Caco-2 (cell line): ENCODE measurements at regions not wholly inside any gene's neighbourhood (a gene's known extent, or its start where the extent isn't known, plus 50 kb on each side); places are given as distances from the start of the nearest gene placed in this dataset.

Experiments used
- BruUV-seq: library from RNA; stranded (reverse); fragments of 400-500 nt; replicated peaks from 2 replicates; lab custom pipeline; 2021; lab: Mats Ljungman, UMichigan
- CTCF ChIA-PET: fragments of 300-600 bp; sonication (Branson Sonifier 250); formaldehyde crosslinking; loops from one replicate; lab custom pipeline; 2022; ENCODE audit warnings: antibody characterized with exemption; lab: Charles Lee
- POLR2A ChIA-PET: fragments of 300-600 bp; sonication (Branson Sonifier 250); formaldehyde crosslinking; loops from one replicate; lab custom pipeline; 2022; ENCODE audit warnings: antibody characterized with exemption; lab: Charles Lee
- DNase-seq, 2 experiments: peaks; one replicate each; pipeline versions ENCODE4 v3.0.0 to v3.0.0-alpha.2; 2020 to 2022
- H3K27me3 ChIP-seq: replicated peaks from 2 replicates; pipeline ENCODE4 v1.6.0; 2011; ENCODE audit warnings: low read length; ENCODE audit not compliant: control insufficient read depth, insufficient read depth
- H3K36me3 ChIP-seq: 2 replicates; pipeline ENCODE4 v1.5.1; 2011; ENCODE audit warnings: low read length; ENCODE audit not compliant: control insufficient read depth, insufficient read depth
- H3K4me1 ChIP-seq: fragments of 250-450 bp; sonication (Bioruptor Pico); 2 replicates; pipeline ENCODE4 v1.5.1; 2020; ENCODE audit warnings: mild to moderate bottlenecking
- H3K4me3 ChIP-seq: 2 replicates; pipeline ENCODE4 v1.5.1; 2011; ENCODE audit warnings: low read depth, mild to moderate bottlenecking, control low read depth, low read length
- H3K9me3 ChIP-seq: fragments of 250-450 bp; sonication (Bioruptor Pico); 2 replicates; pipeline ENCODE4 v1.5.1; 2020; ENCODE audit warnings: mild to moderate bottlenecking, moderate library complexity
- H3K27ac Mint-ChIP-seq: one replicate; pipeline ENCODE4 v1.8.0; 2022; ENCODE audit warnings: mixed read lengths; ENCODE audit not compliant: unreplicated experiment
- H3K27me3 Mint-ChIP-seq: one replicate; pipeline ENCODE4 v1.8.0; 2022; ENCODE audit warnings: mixed read lengths; ENCODE audit not compliant: insufficient read depth, unreplicated experiment
- H3K36me3 Mint-ChIP-seq: one replicate; pipeline ENCODE4 v1.8.0; 2022; ENCODE audit warnings: mild to moderate bottlenecking, mixed read lengths; ENCODE audit not compliant: insufficient read depth, unreplicated experiment
- H3K4me1 Mint-ChIP-seq: one replicate; pipeline ENCODE4 v1.8.0; 2022; ENCODE audit warnings: low read depth, mixed read lengths; ENCODE audit not compliant: unreplicated experiment
- H3K4me3 Mint-ChIP-seq: one replicate; pipeline ENCODE4 v1.8.0; 2022; ENCODE audit warnings: mild to moderate bottlenecking, moderate library complexity, mixed read lengths; ENCODE audit not compliant: unreplicated experiment
- H3K9me3 Mint-ChIP-seq: one replicate; pipeline ENCODE4 v1.8.0; 2022; ENCODE audit warnings: mixed read lengths; ENCODE audit not compliant: unreplicated experiment
- intact Hi-C: fragments of 100-400 bp; cut with micrococcal nuclease; formaldehyde crosslinking; loops from one replicate; pipeline ENCODE4 v1.10.0; 2022; ENCODE audit not compliant: unreplicated experiment
- TF ChIP-seq, protein P1 (sequence below), 2 experiments: fragments of 200-600 bp in 1 of 2; IDR thresholded peaks; 1 replicate in 1 of 2; 2 replicates in 1 of 2; pipeline versions ENCODE4 v1.5.1 to v1.8.0; 2011 to 2022; ENCODE audit warnings: antibody characterized with exemption in 1 of 2, control low read depth in 1 of 2, inconsistent platforms in 1 of 2, low read depth in 1 of 2, low read length in 1 of 2, mild to moderate bottlenecking in 1 of 2, moderate library complexity in 1 of 2; ENCODE audit not compliant: insufficient read depth in 1 of 2, severe bottlenecking in 1 of 2, unreplicated experiment in 1 of 2

DNA sequence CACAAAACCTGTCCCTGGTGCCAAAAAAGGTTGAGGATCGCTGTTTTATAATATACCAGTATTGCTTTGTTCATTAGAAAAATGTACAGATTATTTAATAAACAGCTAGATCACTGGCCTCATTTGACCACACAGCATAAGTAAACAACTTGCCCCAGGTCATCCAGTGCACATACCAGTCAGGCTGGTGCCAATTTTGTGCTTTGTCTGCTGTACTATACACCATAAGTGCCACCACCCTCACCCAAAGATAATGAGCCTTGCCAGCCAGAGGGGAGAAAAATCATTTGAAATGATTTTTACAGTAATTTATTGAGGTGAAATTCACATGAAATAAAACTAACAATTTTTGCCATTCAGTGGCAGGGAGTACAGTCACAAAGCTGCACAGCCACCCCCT lies 202.2 kb upstream of the TWIST2 start:
- POLR2A ChIA-PET: no interaction called here
- H3K27me3 Mint-ChIP-seq: peaks cover 2% of the 10 kb centered on the region

GRCh38 chr2:238646281-238646680 lies 201.6 kb upstream of the TWIST2 start:
- intact Hi-C loops: no loop called here
- DNase-seq: no peak
- TF ChIP-seq, protein P1, sequence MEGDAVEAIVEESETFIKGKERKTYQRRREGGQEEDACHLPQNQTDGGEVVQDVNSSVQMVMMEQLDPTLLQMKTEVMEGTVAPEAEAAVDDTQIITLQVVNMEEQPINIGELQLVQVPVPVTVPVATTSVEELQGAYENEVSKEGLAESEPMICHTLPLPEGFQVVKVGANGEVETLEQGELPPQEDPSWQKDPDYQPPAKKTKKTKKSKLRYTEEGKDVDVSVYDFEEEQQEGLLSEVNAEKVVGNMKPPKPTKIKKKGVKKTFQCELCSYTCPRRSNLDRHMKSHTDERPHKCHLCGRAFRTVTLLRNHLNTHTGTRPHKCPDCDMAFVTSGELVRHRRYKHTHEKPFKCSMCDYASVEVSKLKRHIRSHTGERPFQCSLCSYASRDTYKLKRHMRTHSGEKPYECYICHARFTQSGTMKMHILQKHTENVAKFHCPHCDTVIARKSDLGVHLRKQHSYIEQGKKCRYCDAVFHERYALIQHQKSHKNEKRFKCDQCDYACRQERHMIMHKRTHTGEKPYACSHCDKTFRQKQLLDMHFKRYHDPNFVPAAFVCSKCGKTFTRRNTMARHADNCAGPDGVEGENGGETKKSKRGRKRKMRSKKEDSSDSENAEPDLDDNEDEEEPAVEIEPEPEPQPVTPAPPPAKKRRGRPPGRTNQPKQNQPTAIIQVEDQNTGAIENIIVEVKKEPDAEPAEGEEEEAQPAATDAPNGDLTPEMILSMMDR (IDR thresholded peaks at IDR 0.05; ENCODE audit: insufficient read depth in 1 of 2, low read depth in 1 of 2, low read length in 1 of 2, severe bottlenecking in 1 of 2, unreplicated experiment in 1 of 2): no peak
- H3K4me1 ChIP-seq: no peaks in the 10 kb centered on the region
- POLR2A ChIA-PET: no interaction called here
- no peaks in the 10 kb centered on the region for H3K36me3 ChIP-seq
- H3K4me3 ChIP-seq: no peak overlapping the region
- no TSS peak for BruUV-seq
- H3K9me3 ChIP-seq: no peaks in the 10 kb centered on the region
- Mint-ChIP-seq H3K27ac (no peak overlapping the region), H3K9me3 (no peaks in the 10 kb centered on the region), H3K4me1 (no peaks in the 10 kb centered on the region), H3K4me3 (no peak overlapping the region), H3K27me3 (peaks cover 2% of the 10 kb centered on the region), H3K36me3 (no peaks in the 10 kb centered on the region)
- H3K27me3 ChIP-seq: no peaks in the 10 kb centered on the region; the same call in 1 of the 2 replicates
- CTCF ChIA-PET: no interaction called here

More for the DNA sequence above, 202.2 kb upstream of the TWIST2 start:
- no peak for DNase-seq
- Histone ChIP-seq H3K4me1 (no peaks in the 10 kb centered on the region), H3K4me3 (no peak overlapping the region), H3K27me3 (no peaks in the 10 kb centered on the region; the same call in 1 of the 2 replicates), H3K36me3 (no peaks in the 10 kb centered on the region), H3K9me3 (no peaks in the 10 kb centered on the region)
- no peaks in the 10 kb centered on the region for H3K9me3 Mint-ChIP-seq
- no peaks in the 10 kb centered on the region for H3K36me3 Mint-ChIP-seq
- TF ChIP-seq, protein P1 (IDR thresholded peaks at IDR 0.05; ENCODE audit: insufficient read depth in 1 of 2, low read depth in 1 of 2, low read length in 1 of 2, severe bottlenecking in 1 of 2, unreplicated experiment in 1 of 2): no peak
- CTCF ChIA-PET: no interaction called here
- intact Hi-C loops: no loop called here
- no peak overlapping the region for H3K27ac Mint-ChIP-seq
- H3K4me3 Mint-ChIP-seq: no peak overlapping the region
- H3K4me1 Mint-ChIP-seq: no peaks in the 10 kb centered on the region
- BruUV-seq: no TSS peak

DNA sequence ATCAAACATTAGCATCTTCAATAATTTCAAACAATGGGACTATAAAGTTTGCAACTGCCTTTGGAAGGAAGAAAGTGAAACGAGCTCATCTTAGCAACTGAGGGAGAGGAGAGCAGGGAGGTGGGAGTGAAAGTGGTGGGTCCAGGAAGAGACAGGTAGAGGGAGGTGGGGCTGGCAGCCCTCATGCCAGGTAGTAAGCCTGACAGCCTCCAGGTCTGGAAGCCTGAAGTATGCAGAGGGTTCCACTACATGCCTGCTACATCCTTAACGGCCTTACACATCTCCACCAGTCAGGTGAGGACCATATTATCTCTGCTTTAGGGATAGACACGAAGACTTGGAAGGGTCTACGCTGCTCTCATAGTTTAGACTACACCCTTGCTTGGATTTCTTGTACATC lies 201.1 kb upstream of the TWIST2 start:
- Mint-ChIP-seq H3K9me3 (no peaks in the 10 kb centered on the region), H3K27me3 (peaks cover 2% of the 10 kb centered on the region), H3K4me3 (no peak overlapping the region), H3K4me1 (no peaks in the 10 kb centered on the region), H3K36me3 (no peaks in the 10 kb centered on the region), H3K27ac (no peak overlapping the region)
- Histone ChIP-seq H3K4me3 (no peak overlapping the region), H3K36me3 (no peaks in the 10 kb centered on the region), H3K9me3 (no peaks in the 10 kb centered on the region), H3K4me1 (no peaks in the 10 kb centered on the region), H3K27me3 (no peaks in the 10 kb centered on the region; the same call in 1 of the 2 replicates)
- intact Hi-C loops: no loop called here
- ChIA-PET CTCF (no interaction called here), POLR2A (no interaction called here)
- BruUV-seq: no TSS peak
- DNase-seq: no peak
- TF ChIP-seq, protein P1 (IDR thresholded peaks at IDR 0.05; ENCODE audit: insufficient read depth in 1 of 2, low read depth in 1 of 2, low read length in 1 of 2, severe bottlenecking in 1 of 2, unreplicated experiment in 1 of 2): no peak
